IPS-NIHi7 (cell line): ENCODE measurements at regions not wholly inside any gene's neighbourhood (a gene's known extent, or its start where the extent isn't known, plus 50 kb on each side); places are given as distances from the start of the nearest gene placed in this dataset.

ENCODE experiments used
- DNase-seq: peaks from one replicate; pipeline ENCODE4 v3.0.0; 2012; ENCODE audit warnings: mixed read lengths; ENCODE audit errors: extremely low spot score

GRCh38 chr5:135723491-135723890, 111.0 kb upstream of the SLC25A48 start:
- DNase-seq, result no peak

- DNase-seq, result no peak
These were observed 112.8 kb upstream of the SLC25A48 start for GRCh38 chr5:135721548-135722090.

- no peak for DNase-seq
These were observed 114.3 kb upstream of the SLC25A48 start for GRCh38 chr5:135720191-135720590.

- no peak for DNase-seq
These were observed 114.9 kb upstream of the SLC25A48 start for GRCh38 chr5:135719428-135720063.

- no peak for DNase-seq
These were observed 115.8 kb upstream of the SLC25A48 start for GRCh38 chr5:135718651-135719050.

GRCh38 chr5:135718151-135718550, 116.3 kb upstream of the SLC25A48 start:
- no peak for DNase-seq

GRCh38 chr5:135715267-135716055, 119.0 kb upstream of the SLC25A48 start:
- DNase-seq, result no peak

- DNase-seq, result no peak
These were observed 120.2 kb upstream of the SLC25A48 start for GRCh38 chr5:135714126-135714894.

- DNase-seq, result no peak
These were observed 121.1 kb upstream of the SLC25A48 start for GRCh38 chr5:135713161-135713915.

GRCh38 chr5:135711911-135712310, 122.6 kb upstream of the SLC25A48 start:
- no peak for DNase-seq

GRCh38 chr5:135710045-135710675, 124.3 kb upstream of the SLC25A48 start:
- DNase-seq, result no peak

- no peak for DNase-seq
These were observed 125.3 kb upstream of the SLC25A48 start for GRCh38 chr5:135709208-135709575.

GRCh38 chr5:135708481-135709207, 125.8 kb upstream of the SLC25A48 start:
- DNase-seq, result no peak

- no peak for DNase-seq
These were observed 127.2 kb upstream of the SLC25A48 start for GRCh38 chr5:135707302-135707701.

GRCh38 chr5:135706893-135707292, 127.6 kb upstream of the SLC25A48 start:
- DNase-seq, result no peak

GRCh38 chr5:135706474-135706873, 127.7 kb upstream of the CXCL14 start:
- DNase-seq, result no peak

GRCh38 chr5:135705941-135706466, 127.2 kb upstream of the CXCL14 start:
- DNase-seq, result no peak

- no peak for DNase-seq
These were observed 126.4 kb upstream of the CXCL14 start for GRCh38 chr5:135705141-135705631.

GRCh38 chr5:135704616-135705015, 125.8 kb upstream of the CXCL14 start:
- no peak for DNase-seq

- no peak for DNase-seq
These were observed 124.3 kb upstream of the CXCL14 start for GRCh38 chr5:135703016-135703550.
